NT2/D1 (cell line): ENCODE measurements at regions not wholly inside any gene's neighbourhood (a gene's known extent, or its start where the extent isn't known, plus 50 kb on each side); places are given as distances from the start of the nearest gene placed in this dataset.

Experiments
- SUZ12 ChIP-seq: IDR thresholded peaks from 2 replicates; pipeline ENCODE4 v1.6.1; 2011; ENCODE audit not compliant: insufficient read length, insufficient read depth; ENCODE audit errors: extremely low read depth
- YY1 ChIP-seq: IDR thresholded peaks from 2 replicates; pipeline ENCODE4 v1.6.1; 2011; ENCODE audit not compliant: insufficient read length, insufficient read depth
- ZNF274 ChIP-seq: IDR thresholded peaks from 2 replicates; pipeline ENCODE4 v1.6.1; 2011; ENCODE audit warnings: mild to moderate bottlenecking, low read depth, low read length

- TF ChIP-seq YY1 (no peak), ZNF274 (no peak), SUZ12 (no peak)
These were observed 537.6 kb upstream of the UBE2E2 start for GRCh38 chr3:22665528-22665927.
